NCI-H446 (cell line): ENCODE measurements at regions not wholly inside any gene's neighbourhood (a gene's known extent, or its start where the extent isn't known, plus 50 kb on each side); places are given as distances from the start of the nearest gene placed in this dataset.
"Not testable (repeated sequence)": the region's sequence is repeated elsewhere in the genome, so short reads cannot be mapped to it uniquely, and the experiment has no call there.

Experiments
- DNase-seq, 2 experiments: peaks; one replicate each; lab custom pipeline; 2025; lab: John Stamatoyannopoulos, UW

GRCh38 chr14:28949503-28949902 lies 182.9 kb downstream of the FOXG1 start:
- no peak for DNase-seq

GRCh38 chr14:28952161-28952560 lies 185.6 kb downstream of the FOXG1 start:
- DNase-seq = no peak

GRCh38 chr14:28952666-28953065 lies 186.1 kb downstream of the FOXG1 start:
- DNase-seq = no peak

GRCh38 chr14:28953973-28954372 lies 187.4 kb downstream of the FOXG1 start:
- no peak for DNase-seq

GRCh38 chr14:28966416-28967233 lies 200.0 kb downstream of the FOXG1 start:
- DNase-seq = no peak

- DNase-seq = peak in 1 of 2 experiments; percentile 44
Observed at GRCh38 chr14:28975084-28975483, 208.5 kb downstream of the FOXG1 start.

GRCh38 chr14:28982228-28982627 lies 215.6 kb downstream of the FOXG1 start:
- DNase-seq = no peak

GRCh38 chr14:28983279-28983678 lies 216.7 kb downstream of the FOXG1 start:
- no peak for DNase-seq

GRCh38 chr14:28987516-28987915 lies 220.9 kb downstream of the FOXG1 start:
- DNase-seq = no peak

- not testable (repeated sequence) for DNase-seq
Observed at GRCh38 chr14:28997196-28997595, 230.6 kb downstream of the FOXG1 start.

GRCh38 chr14:28999656-29000055 lies 233.1 kb downstream of the FOXG1 start:
- no peak for DNase-seq

GRCh38 chr14:29005647-29006046 lies 239.1 kb downstream of the FOXG1 start:
- DNase-seq = no peak

GRCh38 chr14:29007990-29008389 lies 241.4 kb downstream of the FOXG1 start:
- DNase-seq = no peak

- DNase-seq = peak; percentile 36 to 75
Observed at GRCh38 chr14:29016050-29016900, 249.7 kb downstream of the FOXG1 start.

GRCh38 chr14:29023505-29023904 lies 256.9 kb downstream of the FOXG1 start:
- not testable (repeated sequence) for DNase-seq

GRCh38 chr14:29027441-29027840 lies 260.9 kb downstream of the FOXG1 start:
- not testable (repeated sequence) for DNase-seq

- DNase-seq = not testable (repeated sequence)
Observed at GRCh38 chr14:29027941-29028705, 261.5 kb downstream of the FOXG1 start.

- DNase-seq = no peak
Observed at GRCh38 chr14:29028973-29029582, 262.5 kb downstream of the FOXG1 start.

- DNase-seq = no peak
Observed at GRCh38 chr14:29030121-29030520, 263.5 kb downstream of the FOXG1 start.

GRCh38 chr14:29030970-29031369 lies 264.4 kb downstream of the FOXG1 start:
- DNase-seq = no peak

- DNase-seq = no peak
Observed at GRCh38 chr14:29035134-29035533, 268.5 kb downstream of the FOXG1 start.

- DNase-seq = no peak
Observed at GRCh38 chr14:29037411-29037810, 270.8 kb downstream of the FOXG1 start.
